ENCODE measurements at regions not wholly inside any gene's neighbourhood (a gene's known extent, or its start where the extent isn't known, plus 50 kb on each side); places are given as distances from the start of the nearest gene placed in this dataset.
A peak's percentile ranks its signal among the peaks of the same experiment; 100 is the strongest.
"Not testable (repeated sequence)": the region's sequence is repeated elsewhere in the genome, so short reads cannot be mapped to it uniquely, and the experiment has no call there.

DNA sequence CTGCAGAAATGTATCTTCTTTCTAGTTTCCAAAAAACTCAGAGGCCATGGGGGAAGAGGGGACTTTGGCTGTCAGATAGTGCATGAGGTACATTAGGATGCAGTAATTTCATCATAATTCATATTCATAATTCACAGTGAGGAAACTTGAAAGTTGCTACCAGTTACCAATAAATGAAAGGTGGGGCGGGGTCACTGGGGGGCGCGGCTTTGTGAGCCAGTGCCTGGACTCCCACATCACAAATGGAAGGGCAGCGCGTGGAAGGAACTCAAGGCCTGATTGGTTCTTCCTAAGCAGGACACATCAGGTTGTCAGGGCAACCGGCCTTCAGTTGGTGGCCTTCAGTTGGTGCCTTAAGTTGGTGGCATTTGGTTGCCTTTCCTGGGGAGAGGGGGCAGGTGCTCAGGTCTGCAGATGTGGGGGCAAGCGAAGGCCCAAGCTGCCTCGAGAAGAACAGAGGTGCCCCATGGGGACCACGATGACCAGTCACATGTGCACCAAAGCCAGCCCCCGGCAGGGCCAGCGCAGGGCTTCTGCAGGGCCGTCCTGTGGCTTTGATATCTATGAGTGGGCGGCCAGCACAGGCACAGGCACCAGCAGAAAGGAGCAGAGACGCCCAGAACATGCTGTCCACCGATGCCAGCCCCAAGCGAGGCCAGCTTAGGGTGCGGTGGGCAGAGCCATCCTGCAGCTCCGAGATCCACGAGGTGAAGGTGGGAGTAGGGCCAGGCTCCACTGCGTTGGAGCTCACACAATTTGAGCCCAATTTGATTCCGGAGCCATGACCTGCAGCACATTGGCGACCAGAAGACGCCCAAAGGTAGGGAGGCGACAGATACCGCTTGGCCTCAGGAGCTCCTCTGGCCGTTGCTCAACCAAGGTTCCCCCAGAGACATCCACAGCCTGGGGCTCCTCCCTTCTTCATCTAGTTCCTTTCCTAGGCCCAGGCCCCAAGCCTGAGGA lies 3248.2 kb upstream of the OR11H1 start:
- DNase-seq (ENCODE audit: low read depth, low spot score); H4K20me1 ChIP-seq (ENCODE audit: insufficient read depth); H3K9ac ChIP-seq (ENCODE audit: low read length); POLR2A ChIA-PET; H3K27me3 ChIP-seq (ENCODE audit: insufficient read depth, low read length); H3K27ac ChIP-seq (ENCODE audit: low read depth, low read length); H3K9me2 ChIP-seq (ENCODE audit: insufficient read depth); H3K36me3 ChIP-seq (ENCODE audit: control insufficient read depth in 1 of 2, insufficient read depth in 2 of 2, low read length in 2 of 2); H3K79me2 ChIP-seq (ENCODE audit: insufficient read depth, low read length); H2AFZ ChIP-seq (ENCODE audit: low read depth, low read length, poor library complexity, severe bottlenecking); RAD21 ChIA-PET (ENCODE audit: low non-redundant PET in 1 of 2, low total read pairs in 2 of 2, uncharacterized antibody in 2 of 2, unreplicated experiment in 2 of 2); ATAC-seq; H3K9me3 ChIP-seq (ENCODE audit: control insufficient read depth in 1 of 2, insufficient read depth in 1 of 2, low read depth in 1 of 2, low read length in 2 of 2); H3K4me1 ChIP-seq (ENCODE audit: control insufficient read depth in 1 of 2, insufficient read depth in 2 of 2, low read length in 2 of 2); intact Hi-C loops (cut with micrococcal nuclease); BruUV-seq (replicated peaks); H3K4me2 ChIP-seq (ENCODE audit: low read length); CTCF ChIA-PET; H3K4me3 ChIP-seq (replicated peaks in 1 of 2; ENCODE audit: low read depth in 1 of 2, low read length in 2 of 2): not testable (repeated sequence)

- RAD21 ChIA-PET (ENCODE audit: low non-redundant PET in 1 of 2, low total read pairs in 2 of 2, uncharacterized antibody in 2 of 2, unreplicated experiment in 2 of 2): not testable (repeated sequence)
- TF ChIP-seq CTCF (IDR thresholded peaks at IDR 0.05 in 2 of 3, conservative IDR thresholded peaks at IDR 0.05 in 1 of 3; ENCODE audit: borderline replicate concordance in 1 of 3, insufficient read depth in 1 of 3, low read depth in 2 of 3, low read length in 2 of 3): peak in 1 of 3 experiments; percentile 18; a peak in 1 of 6 replicates
These were observed 3243.3 kb upstream of the OR11H1 start for GRCh38 chr22:12284690-12285089.

GRCh38 chr22:12297351-12297750 lies 3230.6 kb upstream of the OR11H1 start:
- intact Hi-C loops (cut with micrococcal nuclease); H3K27me3 ChIP-seq (ENCODE audit: insufficient read depth, low read length); H3K9me2 ChIP-seq (ENCODE audit: insufficient read depth); BruUV-seq (replicated peaks); H3K9ac ChIP-seq (ENCODE audit: low read length); H4K20me1 ChIP-seq (ENCODE audit: insufficient read depth); H3K9me3 ChIP-seq (ENCODE audit: control insufficient read depth in 1 of 2, insufficient read depth in 1 of 2, low read depth in 1 of 2, low read length in 2 of 2); H3K4me2 ChIP-seq (ENCODE audit: low read length); H2AFZ ChIP-seq (ENCODE audit: low read depth, low read length, poor library complexity, severe bottlenecking); CTCF ChIA-PET; H3K36me3 ChIP-seq (ENCODE audit: control insufficient read depth in 1 of 2, insufficient read depth in 2 of 2, low read length in 2 of 2); DNase-seq (ENCODE audit: low read depth, low spot score); POLR2A ChIA-PET; H3K27ac ChIP-seq (ENCODE audit: low read depth, low read length); RAD21 ChIA-PET (ENCODE audit: low non-redundant PET in 1 of 2, low total read pairs in 2 of 2, uncharacterized antibody in 2 of 2, unreplicated experiment in 2 of 2); H3K4me3 ChIP-seq (replicated peaks in 1 of 2; ENCODE audit: low read depth in 1 of 2, low read length in 2 of 2); H3K79me2 ChIP-seq (ENCODE audit: insufficient read depth, low read length); H3K4me1 ChIP-seq (ENCODE audit: control insufficient read depth in 1 of 2, insufficient read depth in 2 of 2, low read length in 2 of 2); ATAC-seq: not testable (repeated sequence)

More at GRCh38 chr22:12284690-12285089, 3243.3 kb upstream of the OR11H1 start:
- BruUV-seq (replicated peaks); intact Hi-C loops (cut with micrococcal nuclease); H3K79me2 ChIP-seq (ENCODE audit: insufficient read depth, low read length); H4K20me1 ChIP-seq (ENCODE audit: insufficient read depth); ATAC-seq; CTCF ChIA-PET; H3K9me2 ChIP-seq (ENCODE audit: insufficient read depth); H3K4me3 ChIP-seq (replicated peaks in 1 of 2; ENCODE audit: low read depth in 1 of 2, low read length in 2 of 2); DNase-seq (ENCODE audit: low read depth, low spot score); H3K4me1 ChIP-seq (ENCODE audit: control insufficient read depth in 1 of 2, insufficient read depth in 2 of 2, low read length in 2 of 2); H3K9ac ChIP-seq (ENCODE audit: low read length); H3K36me3 ChIP-seq (ENCODE audit: control insufficient read depth in 1 of 2, insufficient read depth in 2 of 2, low read length in 2 of 2); H2AFZ ChIP-seq (ENCODE audit: low read depth, low read length, poor library complexity, severe bottlenecking); H3K27ac ChIP-seq (ENCODE audit: low read depth, low read length); H3K4me2 ChIP-seq (ENCODE audit: low read length); POLR2A ChIA-PET; H3K27me3 ChIP-seq (ENCODE audit: insufficient read depth, low read length); H3K9me3 ChIP-seq (ENCODE audit: control insufficient read depth in 1 of 2, insufficient read depth in 1 of 2, low read depth in 1 of 2, low read length in 2 of 2): not testable (repeated sequence)
